Tibial nerve (tissue), 4 donors: ENCODE measurements at regions not wholly inside any gene's neighbourhood (a gene's known extent, or its start where the extent isn't known, plus 50 kb on each side); places are given as distances from the start of the nearest gene placed in this dataset.

Experiments
- CTCF ChIP-seq, 5 experiments: fragments of 200-600 bp in 3 of 5; fragments of 450-650 bp in 2 of 5; sonication (generic) in 3 of 5; IDR thresholded peaks; one replicate each; pipeline ENCODE4 v1.5.1; 2016 to 2019; ENCODE audit warnings: antibody characterized with exemption in 5 of 5, mild to moderate bottlenecking in 3 of 5, moderate library complexity in 2 of 5
- EP300 ChIP-seq, 2 donors: sonication (generic); formaldehyde crosslinking; IDR thresholded peaks; one replicate each; pipeline ENCODE4 v1.6.1; 2017; ENCODE audit warnings: antibody characterized with exemption in 2 of 2, mild to moderate bottlenecking in 1 of 2
- POLR2A ChIP-seq, 2 donors: fragments of 450-650 bp; IDR thresholded peaks; one replicate each; pipeline ENCODE4 v1.6.1; 2017; ENCODE audit warnings: antibody characterized with exemption in 2 of 2, mild to moderate bottlenecking in 2 of 2, moderate library complexity in 2 of 2

GRCh38 chr10:16384021-16384420 is 52.8 kb upstream of the PTER start:
- TF ChIP-seq POLR2A (IDR thresholded peaks at IDR 0.05) (no peak), CTCF (IDR thresholded peaks at IDR 0.05) (no peak), EP300 (IDR thresholded peaks at IDR 0.05) (no peak)
